NB4 (cell line): ENCODE measurements at regions not wholly inside any gene's neighbourhood (a gene's known extent, or its start where the extent isn't known, plus 50 kb on each side); places are given as distances from the start of the nearest gene placed in this dataset.

Source experiments
- CTCF ChIP-seq: IDR thresholded peaks from one replicate; pipeline ENCODE4 v1.5.1; 2012; ENCODE audit warnings: low read depth, low read length
- POLR2A ChIP-seq: IDR thresholded peaks from 2 replicates; pipeline ENCODE4 v1.6.1; 2011; ENCODE audit warnings: mild to moderate bottlenecking; ENCODE audit not compliant: insufficient read length; ENCODE audit errors: extremely low read depth

GRCh38 chr11:110524238-110524637 is 94.5 kb downstream of the FDX1 start:
- TF ChIP-seq CTCF (no peak), POLR2A (no peak)
